ENCODE measurements at regions not wholly inside any gene's neighbourhood (a gene's known extent, or its start where the extent isn't known, plus 50 kb on each side); places are given as distances from the start of the nearest gene placed in this dataset.

DNA sequence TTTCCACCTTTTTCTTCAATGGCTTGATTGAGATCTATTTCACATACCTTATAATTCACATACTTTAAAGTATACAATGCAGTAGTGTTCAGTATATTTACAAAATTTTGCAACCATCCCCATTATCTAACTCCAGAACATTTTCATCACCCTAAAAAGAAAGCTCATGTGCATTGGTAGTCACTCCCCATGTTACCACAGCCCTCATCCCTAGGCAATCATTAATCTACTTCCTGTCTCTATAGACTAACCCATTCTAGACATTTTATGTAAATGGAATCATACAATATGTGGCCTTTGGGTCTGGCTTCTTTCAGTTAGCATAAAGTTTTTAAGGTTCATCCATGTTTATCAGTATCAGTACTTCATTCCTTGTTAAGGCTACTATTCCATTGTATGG lies 214.2 kb downstream of the WDR11 start:
- CTCF ChIA-PET: no interaction called here
- DNase-seq (ENCODE audit: low read depth, low spot score) (no peak), ATAC-seq (no peak)
- Histone ChIP-seq H3K27me3 (ENCODE audit: insufficient read depth, low read length) (no peaks in the 10 kb centered on the region), H3K4me2 (ENCODE audit: low read length) (no peak overlapping the region), H3K4me1 (ENCODE audit: control insufficient read depth in 1 of 2, insufficient read depth in 2 of 2, low read length in 2 of 2) (peaks cover 0 to 12% of the 10 kb centered on the region in 2 experiments; a peak in 2 of 4 replicates), H3K27ac (ENCODE audit: low read depth, low read length) (no peak overlapping the region), H4K20me1 (ENCODE audit: insufficient read depth) (no peaks in the 10 kb centered on the region), H3K9ac (ENCODE audit: low read length) (no peak overlapping the region), H2AFZ (ENCODE audit: low read depth, low read length, poor library complexity, severe bottlenecking) (no peak overlapping the region), H3K79me2 (ENCODE audit: insufficient read depth, low read length) (no peaks in the 10 kb centered on the region), H3K9me3 (ENCODE audit: control insufficient read depth in 1 of 2, insufficient read depth in 1 of 2, low read depth in 1 of 2, low read length in 2 of 2) (no peaks in the 10 kb centered on the region), H3K9me2 (ENCODE audit: insufficient read depth) (no peaks in the 10 kb centered on the region), H3K4me3 (replicated peaks in 1 of 2; ENCODE audit: low read depth in 1 of 2, low read length in 2 of 2) (no peak overlapping the region), H3K36me3 (ENCODE audit: control insufficient read depth in 1 of 2, insufficient read depth in 2 of 2, low read length in 2 of 2) (no peaks in the 10 kb centered on the region)
- RAD21 ChIA-PET (ENCODE audit: low non-redundant PET in 1 of 2, low total read pairs in 2 of 2, uncharacterized antibody in 2 of 2, unreplicated experiment in 2 of 2): no interaction called here
- TF ChIP-seq EZH2phosphoT487 (IDR thresholded peaks at IDR 0.05; ENCODE audit: borderline replicate concordance) (no peak), ELF1 (IDR thresholded peaks at IDR 0.05; ENCODE audit: borderline replicate concordance, low read depth) (no peak), ZNF274 (IDR thresholded peaks at IDR 0.05; ENCODE audit: low read depth, low read length) (no peak), FOSL1 (IDR thresholded peaks at IDR 0.05; ENCODE audit: low read depth) (no peak), TCF7L2 (IDR thresholded peaks at IDR 0.05; ENCODE audit: borderline replicate concordance, extremely low read depth, insufficient read depth, insufficient read length) (no peak), SP1 (IDR thresholded peaks at IDR 0.05; ENCODE audit: low read depth) (no peak), RAD21 (IDR thresholded peaks at IDR 0.05; ENCODE audit: low read depth) (no peak), CBX3 (IDR thresholded peaks at IDR 0.05; ENCODE audit: low read depth) (no peak), EZH2 (IDR thresholded peaks at IDR 0.05) (no peak)
- TF ChIP-seq, protein P1, sequence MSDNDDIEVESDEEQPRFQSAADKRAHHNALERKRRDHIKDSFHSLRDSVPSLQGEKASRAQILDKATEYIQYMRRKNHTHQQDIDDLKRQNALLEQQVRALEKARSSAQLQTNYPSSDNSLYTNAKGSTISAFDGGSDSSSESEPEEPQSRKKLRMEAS (IDR thresholded peaks at IDR 0.05): no peak
- intact Hi-C loops (cut with micrococcal nuclease): no loop called here
- POLR2A ChIA-PET: no interaction called here
- no TSS peak for BruUV-seq (replicated peaks)

GRCh38 chr10:121069061-121069850 lies 218.1 kb downstream of the WDR11 start:
- BruUV-seq (replicated peaks): no TSS peak
- intact Hi-C loops (cut with micrococcal nuclease): no loop called here
- H3K27ac ChIP-seq (ENCODE audit: low read depth, low read length): no peak overlapping the region
- TF ChIP-seq, protein P2, sequence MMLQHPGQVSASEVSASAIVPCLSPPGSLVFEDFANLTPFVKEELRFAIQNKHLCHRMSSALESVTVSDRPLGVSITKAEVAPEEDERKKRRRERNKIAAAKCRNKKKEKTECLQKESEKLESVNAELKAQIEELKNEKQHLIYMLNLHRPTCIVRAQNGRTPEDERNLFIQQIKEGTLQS (IDR thresholded peaks at IDR 0.05): no peak
- TF ChIP-seq JUND (IDR thresholded peaks at IDR 0.05) (peak; percentile 51; the same call in 1 of the 2 replicates), SP1 (IDR thresholded peaks at IDR 0.05; ENCODE audit: low read depth) (peak; percentile 7; the same call in 1 of the 2 replicates), FOSL1 (IDR thresholded peaks at IDR 0.05; ENCODE audit: low read depth) (peak; percentile 54), RAD21 (IDR thresholded peaks at IDR 0.05; ENCODE audit: low read depth) (no peak)
- TF ChIP-seq, protein P1 (IDR thresholded peaks at IDR 0.05): 0 out of 2 replicates have a peak, but pooled peaks have one; percentile 15
- DNase-seq (ENCODE audit: low read depth, low spot score) (peak; percentile 32), ATAC-seq (no peak)
- POLR2A ChIA-PET: no interaction called here
- H3K4me2 ChIP-seq (ENCODE audit: low read length): peak overlapping the region; percentile 24
- H3K4me1 ChIP-seq (ENCODE audit: control insufficient read depth in 1 of 2, insufficient read depth in 2 of 2, low read length in 2 of 2): peaks cover 0 to 12% of the 10 kb centered on the region in 2 experiments; a peak in 2 of 4 replicates
- no peak overlapping the region for H3K4me3 ChIP-seq (replicated peaks in 1 of 2; ENCODE audit: low read depth in 1 of 2, low read length in 2 of 2)
- no peak overlapping the region for H2AFZ ChIP-seq (ENCODE audit: low read depth, low read length, poor library complexity, severe bottlenecking)
- H3K27me3 ChIP-seq (ENCODE audit: insufficient read depth, low read length): no peaks in the 10 kb centered on the region
- no peaks in the 10 kb centered on the region for H3K36me3 ChIP-seq (ENCODE audit: control insufficient read depth in 1 of 2, insufficient read depth in 2 of 2, low read length in 2 of 2)
- no peaks in the 10 kb centered on the region for H3K79me2 ChIP-seq (ENCODE audit: insufficient read depth, low read length)
- H4K20me1 ChIP-seq (ENCODE audit: insufficient read depth): no peaks in the 10 kb centered on the region
- CTCF ChIA-PET: interaction anchor here (1.2 to 2.1 kb wide), 5 partner anchors 17 to 594 kb away, joined by 3 to 10 read pairs (median 4); no protein-coding TSS in a partner anchor
- RAD21 ChIA-PET (ENCODE audit: low non-redundant PET in 1 of 2, low total read pairs in 2 of 2, uncharacterized antibody in 2 of 2, unreplicated experiment in 2 of 2): interaction anchor here in 1 of 2 experiments (0.6 kb wide), 1 partner anchor 555 kb away, joined by 3 read pairs; no protein-coding TSS in a partner anchor
- no peaks in the 10 kb centered on the region for H3K9me2 ChIP-seq (ENCODE audit: insufficient read depth)
- H3K9me3 ChIP-seq (ENCODE audit: control insufficient read depth in 1 of 2, insufficient read depth in 1 of 2, low read depth in 1 of 2, low read length in 2 of 2): no peaks in the 10 kb centered on the region
- H3K9ac ChIP-seq (ENCODE audit: low read length): no peak overlapping the region
